HG03103 (cell line): ENCODE measurements at regions not wholly inside any gene's neighbourhood (a gene's known extent, or its start where the extent isn't known, plus 50 kb on each side); places are given as distances from the start of the nearest gene placed in this dataset.
"Not testable (repeated sequence)": the region's sequence is repeated elsewhere in the genome, so short reads cannot be mapped to it uniquely, and the experiment has no call there.

ENCODE experiments used
- ATAC-seq: cut with Tn5 transposase; IDR thresholded peaks from one replicate; pipeline ENCODE4 v1.9.1; 2021; ENCODE audit warnings: low read depth; ENCODE audit not compliant: unreplicated experiment

DNA sequence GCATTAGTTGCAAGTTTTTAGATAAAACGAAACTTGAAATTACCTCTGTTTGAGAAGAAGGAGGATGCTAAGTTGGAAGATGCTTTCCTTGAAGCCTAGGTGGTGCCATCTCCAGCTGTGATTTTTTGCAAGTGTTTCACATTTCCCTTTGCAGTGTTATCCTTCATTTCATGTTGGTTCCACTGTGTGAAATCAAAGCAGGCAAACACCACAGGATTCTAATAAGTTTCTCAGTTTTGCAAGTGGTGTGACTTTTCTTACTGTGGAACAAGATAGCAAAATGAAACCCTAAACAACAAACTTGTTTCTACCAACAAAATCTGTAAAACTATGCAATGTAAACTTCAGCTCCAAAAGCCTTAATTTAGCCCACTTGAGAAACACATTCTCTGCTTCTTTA, 260.9 kb downstream of the OXSM start:
- ATAC-seq = no peak

GRCh38 chr3:26058901-26059321, 269.0 kb downstream of the OXSM start:
- ATAC-seq = no peak

- no peak for ATAC-seq
Measured at GRCh38 chr3:26061947-26062346, 272.1 kb downstream of the OXSM start.

GRCh38 chr3:26064297-26064696, 274.4 kb downstream of the OXSM start:
- no peak for ATAC-seq

GRCh38 chr3:26068890-26069289, 279.0 kb downstream of the OXSM start:
- no peak for ATAC-seq

- ATAC-seq = no peak
Measured at GRCh38 chr3:26070854-26071253, 281.0 kb downstream of the OXSM start.

DNA sequence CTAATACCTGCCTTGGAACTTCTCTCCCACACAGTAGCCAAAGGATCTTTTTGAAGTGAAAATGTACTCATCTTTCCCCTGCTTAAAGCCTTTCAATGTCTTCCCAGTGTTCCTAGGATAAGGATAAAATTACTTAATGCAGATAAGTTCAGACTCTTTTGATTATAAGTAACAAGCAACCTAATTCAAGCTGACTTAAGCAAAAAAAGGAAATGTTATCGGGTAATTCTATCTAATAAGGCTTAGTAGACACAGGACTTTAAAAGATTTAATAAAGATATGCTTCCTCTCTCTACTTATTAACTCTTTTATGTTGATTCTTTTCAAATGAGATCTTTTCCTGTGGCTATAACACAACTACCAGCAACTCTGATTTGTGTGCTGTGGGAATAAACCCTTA, 284.2 kb downstream of the OXSM start:
- no peak for ATAC-seq

GRCh38 chr3:26078539-26078938, 288.6 kb downstream of the OXSM start:
- ATAC-seq = no peak

GRCh38 chr3:26081166-26081565, 291.3 kb downstream of the OXSM start:
- no peak for ATAC-seq

- ATAC-seq = no peak
Measured at GRCh38 chr3:26081806-26082205, 291.9 kb downstream of the OXSM start.

DNA sequence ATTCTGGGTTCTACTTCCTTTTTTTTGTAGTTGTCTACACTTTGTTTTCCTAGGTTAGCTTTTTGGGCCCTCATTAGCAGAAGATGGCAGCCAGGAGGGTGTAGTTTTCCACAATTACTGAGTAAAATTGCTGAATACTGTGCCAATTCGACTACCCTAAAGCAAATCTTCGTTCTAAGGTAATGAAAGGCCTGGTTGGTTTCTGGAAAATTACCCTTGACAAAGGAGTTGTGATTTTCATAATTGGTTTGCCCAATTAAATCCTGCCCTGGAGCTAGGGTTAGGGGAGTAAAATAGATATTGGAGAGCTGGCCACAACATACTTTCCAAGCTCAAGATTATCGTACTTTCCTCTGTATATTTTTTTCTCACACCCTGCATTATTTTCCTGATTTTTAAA, 293.0 kb downstream of the OXSM start:
- ATAC-seq = no peak

DNA sequence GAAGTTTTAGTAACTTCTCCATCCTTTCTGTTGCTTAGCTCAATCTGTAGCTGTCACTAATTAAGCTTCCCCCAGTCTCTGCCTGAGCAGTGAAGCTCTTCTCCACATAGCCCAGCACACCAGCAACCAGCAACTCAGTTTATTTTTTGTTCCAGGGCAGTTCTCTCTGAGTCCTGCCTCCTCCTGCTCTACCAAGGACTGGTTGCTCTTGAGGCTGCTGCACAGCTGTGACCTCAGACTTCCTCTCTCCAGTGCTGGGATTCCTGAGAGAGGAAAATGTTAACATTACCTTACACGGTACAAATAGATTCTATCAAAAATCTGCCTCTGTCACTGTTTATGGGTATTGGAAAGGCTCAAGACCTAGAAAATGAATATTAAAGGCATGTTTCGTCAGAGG, 294.7 kb downstream of the OXSM start:
- ATAC-seq = no peak

DNA sequence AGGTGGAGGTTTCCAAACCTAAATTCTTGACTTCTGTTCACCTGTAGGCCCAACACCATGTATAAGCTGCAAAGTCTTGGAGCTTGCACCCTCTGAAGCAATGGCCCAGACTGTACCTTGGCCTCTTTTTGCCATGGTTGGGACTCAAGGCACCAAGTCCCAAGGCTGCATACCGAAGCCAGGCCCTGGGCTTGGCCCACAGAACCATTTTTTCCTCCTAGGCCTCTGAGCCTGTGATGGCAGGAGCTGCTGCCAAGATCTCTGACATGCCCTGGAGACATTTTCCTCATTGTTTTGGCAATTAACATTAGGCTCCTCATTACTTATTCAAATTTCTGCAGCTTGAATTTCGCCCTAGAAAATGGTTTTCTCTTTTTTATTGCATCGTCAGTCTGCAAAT, 297.9 kb downstream of the OXSM start:
- no peak for ATAC-seq

- ATAC-seq = no peak
Measured at GRCh38 chr3:26089249-26089648, 299.4 kb downstream of the OXSM start.

DNA sequence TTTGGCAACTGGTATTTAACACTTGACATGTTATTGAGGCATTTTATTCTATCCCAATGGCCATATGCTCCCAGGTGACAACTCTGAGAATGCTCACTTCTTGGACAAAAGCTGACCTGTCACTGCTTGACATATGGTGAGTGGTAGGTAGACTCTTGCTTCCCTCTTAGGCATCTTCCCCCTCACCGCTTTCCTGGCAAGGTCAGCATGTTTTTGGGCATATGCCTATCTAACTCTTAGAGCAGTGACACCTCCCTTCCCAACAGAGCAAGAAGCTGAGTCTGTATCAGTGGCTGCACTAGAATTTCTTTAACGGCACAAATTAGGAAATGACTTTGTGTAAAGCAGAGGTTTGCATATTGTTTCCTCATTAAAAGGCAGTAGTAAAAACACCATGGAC, 300.7 kb downstream of the OXSM start:
- ATAC-seq = no peak

- ATAC-seq = no peak
Measured at GRCh38 chr3:26091096-26091495, 301.2 kb downstream of the OXSM start.

DNA sequence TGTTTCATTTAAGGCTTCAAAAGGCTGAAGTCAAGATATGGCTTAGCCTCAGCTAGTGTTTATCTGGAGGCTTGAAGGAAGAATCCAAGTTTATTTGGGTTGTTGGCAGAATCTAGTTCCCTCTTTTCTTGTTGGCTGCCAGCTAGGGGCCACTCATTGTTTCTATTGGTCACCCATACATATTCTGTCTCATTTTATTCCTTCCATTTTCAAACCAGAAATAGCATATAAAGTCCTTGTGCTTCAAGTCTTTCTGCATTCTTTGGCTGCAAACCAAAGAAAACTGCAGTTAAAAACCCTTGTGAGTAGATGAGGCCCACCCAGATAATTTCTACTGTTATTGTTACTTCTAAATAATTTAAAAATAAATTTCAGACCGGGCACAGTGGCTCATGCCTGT, 301.7 kb downstream of the OXSM start:
- no peak for ATAC-seq

- not testable (repeated sequence) for ATAC-seq
Measured at GRCh38 chr3:26097111-26097510, 307.2 kb downstream of the OXSM start.

GRCh38 chr3:26099692-26100091, 309.8 kb downstream of the OXSM start:
- ATAC-seq = no peak

DNA sequence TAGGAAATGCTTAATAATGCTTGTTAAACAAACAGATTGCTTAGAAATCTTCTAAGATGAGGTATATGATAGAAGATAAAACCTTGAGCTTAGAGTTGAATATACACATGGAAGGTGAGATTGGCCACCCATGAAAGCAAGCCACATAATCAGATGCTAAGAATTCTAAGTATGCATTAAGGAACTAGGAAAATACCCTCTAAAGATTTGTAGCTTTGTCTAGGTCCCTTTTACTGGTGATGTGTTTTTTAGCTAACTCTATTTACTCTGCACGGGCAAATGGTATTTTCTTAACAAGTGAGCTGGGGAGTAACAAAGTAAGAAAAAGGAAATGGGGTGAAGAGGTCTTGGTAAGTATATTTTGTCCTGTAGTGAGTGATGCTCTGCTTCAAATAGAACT, 310.3 kb downstream of the OXSM start:
- no peak for ATAC-seq

GRCh38 chr3:26102376-26102775, 312.5 kb downstream of the OXSM start:
- no peak for ATAC-seq

DNA sequence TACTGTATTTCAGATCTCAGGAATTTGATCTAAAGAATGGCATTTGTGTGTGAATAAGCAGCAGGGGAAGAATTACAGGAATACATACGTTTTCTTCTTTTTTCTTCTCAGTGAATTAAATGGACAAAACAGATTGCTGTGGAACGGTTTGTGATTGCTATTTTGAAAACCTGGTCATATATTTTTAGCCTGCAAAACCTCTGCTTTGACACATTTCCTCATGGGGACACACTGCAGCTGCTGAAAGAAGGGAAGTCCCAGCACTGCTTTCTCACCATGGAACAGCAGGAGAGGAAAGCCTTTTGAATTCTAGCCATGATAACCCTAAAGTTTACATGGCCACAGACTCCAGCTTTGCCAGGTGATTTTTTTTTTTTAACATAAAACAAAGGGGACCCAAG, 315.0 kb downstream of the OXSM start:
- ATAC-seq = no peak

GRCh38 chr3:26105261-26105660, 315.4 kb downstream of the OXSM start:
- no peak for ATAC-seq

DNA sequence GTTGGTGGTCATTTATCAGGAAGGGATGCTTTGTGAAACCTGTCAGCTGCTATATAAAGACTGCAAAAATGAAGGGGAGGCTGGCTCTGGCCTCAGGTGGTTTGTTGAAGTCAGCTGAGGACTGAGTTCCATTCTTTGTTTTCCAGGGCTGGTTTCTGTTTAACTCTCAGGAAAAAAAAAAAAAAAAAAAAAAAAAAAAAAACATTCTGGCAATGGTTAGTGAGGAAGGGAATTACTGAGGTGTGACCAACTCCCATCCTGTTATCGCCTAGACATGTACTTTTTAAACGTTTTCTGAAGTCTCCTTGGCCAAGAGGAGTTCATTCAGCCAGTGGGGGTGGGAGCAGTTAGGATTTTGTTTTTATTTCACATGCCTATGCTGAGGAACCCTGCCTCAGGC, 316.3 kb downstream of the OXSM start:
- ATAC-seq = no peak
